SJSA1 (cell line): ENCODE measurements at regions not wholly inside any gene's neighbourhood (a gene's known extent, or its start where the extent isn't known, plus 50 kb on each side); places are given as distances from the start of the nearest gene placed in this dataset.
A peak's percentile ranks its signal among the peaks of the same experiment; 100 is the strongest.
"Not testable (repeated sequence)": the region's sequence is repeated elsewhere in the genome, so short reads cannot be mapped to it uniquely, and the experiment has no call there.

Experiments used
- DNase-seq, 2 experiments: peaks; one replicate each; pipeline ENCODE4 v3.0.0-alpha.2; 2015 to 2020; ENCODE audit warnings: low spot score in 2 of 2, low read depth in 1 of 2
- H3K27ac ChIP-seq: fragments of 250-450 bp; sonication (Bioruptor Pico); 2 replicates; pipeline ENCODE4 v1.5.1; 2020; ENCODE audit warnings: mild to moderate bottlenecking, moderate library complexity
- H3K27me3 ChIP-seq: fragments of 250-450 bp; sonication (Bioruptor Pico); replicated peaks from 2 replicates; pipeline ENCODE4 v1.5.1; 2020; ENCODE audit warnings: mild to moderate bottlenecking, moderate library complexity
- H3K36me3 ChIP-seq: fragments of 250-450 bp; sonication (Bioruptor Pico); 2 replicates; pipeline ENCODE4 v1.5.1; 2020; ENCODE audit warnings: mild to moderate bottlenecking
- H3K4me1 ChIP-seq: fragments of 250-450 bp; sonication (Bioruptor Pico); replicated peaks from 2 replicates; pipeline ENCODE4 v1.6.1; 2021; ENCODE audit warnings: mild to moderate bottlenecking
- H3K4me3 ChIP-seq: fragments of 250-450 bp; sonication (Bioruptor Pico); 2 replicates; pipeline ENCODE4 v1.5.1; 2020; ENCODE audit warnings: mild to moderate bottlenecking
- H3K9me3 ChIP-seq: fragments of 250-450 bp; sonication (Bioruptor Pico); replicated peaks from 2 replicates; pipeline ENCODE4 v1.5.1; 2020; ENCODE audit warnings: mild to moderate bottlenecking

GRCh38 chr16:66103211-66103610, 263.3 kb upstream of the CDH5 start:
- Histone ChIP-seq H3K9me3 (no peaks in the 10 kb centered on the region), H3K36me3 (no peaks in the 10 kb centered on the region), H3K27ac (no peak overlapping the region), H3K27me3 (0 out of 2 replicates have a peak, but pooled peaks cover 4% of the 10 kb centered on the region), H3K4me1 (peaks cover 7% of the 10 kb centered on the region; the same call in 1 of the 2 replicates), H3K4me3 (no peak overlapping the region)
- no peak for DNase-seq

DNA sequence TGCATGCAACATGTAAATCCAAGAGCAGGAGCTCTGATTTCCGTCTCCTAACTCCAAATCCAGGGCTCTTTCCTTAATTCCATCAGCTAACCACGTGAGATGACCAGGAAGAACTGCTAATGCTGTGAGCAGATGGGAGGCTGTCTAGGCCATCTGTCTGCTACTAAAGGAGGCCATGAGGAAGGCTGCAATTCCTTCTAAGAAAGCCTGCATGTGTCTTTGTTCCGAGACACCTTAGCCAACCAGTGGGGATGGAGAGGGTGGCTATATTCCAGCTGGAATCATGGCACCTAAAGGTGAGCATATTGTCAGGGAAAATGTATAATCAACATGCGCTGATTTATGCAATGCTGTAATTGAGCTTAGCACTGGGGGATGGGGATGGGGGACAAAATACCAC, 267.2 kb upstream of the CDH5 start:
- DNase-seq = no peak
- Histone ChIP-seq H3K4me1 (no peaks in the 10 kb centered on the region), H3K4me3 (no peak overlapping the region), H3K27ac (no peak overlapping the region), H3K36me3 (no peaks in the 10 kb centered on the region), H3K27me3 (0 out of 2 replicates have a peak, but pooled peaks cover 4% of the 10 kb centered on the region), H3K9me3 (no peaks in the 10 kb centered on the region)

GRCh38 chr16:66097751-66098150, 268.7 kb upstream of the CDH5 start:
- Histone ChIP-seq H3K4me3 (no peak overlapping the region), H3K36me3 (no peaks in the 10 kb centered on the region), H3K27ac (no peak overlapping the region), H3K27me3 (no peaks in the 10 kb centered on the region), H3K9me3 (no peaks in the 10 kb centered on the region), H3K4me1 (no peaks in the 10 kb centered on the region)
- DNase-seq = no peak

- DNase-seq = no peak
- Histone ChIP-seq H3K9me3 (no peaks in the 10 kb centered on the region), H3K4me1 (no peaks in the 10 kb centered on the region), H3K27ac (no peak overlapping the region), H3K27me3 (no peaks in the 10 kb centered on the region), H3K4me3 (no peak overlapping the region), H3K36me3 (no peaks in the 10 kb centered on the region)
Measured at GRCh38 chr16:66095676-66096075, 270.8 kb upstream of the CDH5 start.

GRCh38 chr16:66093191-66093590, 273.3 kb upstream of the CDH5 start:
- H3K4me3 ChIP-seq = no peak overlapping the region
- H3K36me3 ChIP-seq = no peaks in the 10 kb centered on the region
- H3K9me3 ChIP-seq = no peaks in the 10 kb centered on the region
- H3K4me1 ChIP-seq = no peaks in the 10 kb centered on the region
- H3K27ac ChIP-seq = no peak overlapping the region
- H3K27me3 ChIP-seq = no peaks in the 10 kb centered on the region
- DNase-seq = no peak

- Histone ChIP-seq H3K27ac (no peak overlapping the region), H3K36me3 (no peaks in the 10 kb centered on the region), H3K9me3 (no peaks in the 10 kb centered on the region), H3K27me3 (no peaks in the 10 kb centered on the region), H3K4me3 (no peak overlapping the region), H3K4me1 (no peaks in the 10 kb centered on the region)
- no peak for DNase-seq
Measured at GRCh38 chr16:66091471-66091891, 275.0 kb upstream of the CDH5 start.

DNA sequence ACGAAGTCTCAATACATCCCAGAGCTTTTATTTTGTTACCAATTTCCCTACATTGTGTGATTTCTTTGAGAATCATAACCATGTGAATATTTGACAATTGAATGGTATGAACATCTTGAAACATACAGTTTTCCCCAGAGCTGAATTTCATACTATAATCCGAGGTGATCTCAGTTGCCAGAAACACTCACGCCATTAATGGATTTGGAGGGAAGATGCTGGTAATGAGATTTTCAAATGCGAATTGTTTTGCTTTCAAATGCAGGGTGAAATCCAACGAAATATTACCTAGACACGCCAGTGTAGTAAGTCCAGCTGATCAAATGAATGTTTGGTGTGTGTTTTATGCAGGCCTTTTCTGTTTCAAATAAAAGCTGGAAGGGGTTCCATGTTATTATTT, 277.8 kb upstream of the CDH5 start:
- H3K27me3 ChIP-seq = no peaks in the 10 kb centered on the region
- DNase-seq = no peak
- H3K27ac ChIP-seq = no peak overlapping the region
- H3K4me3 ChIP-seq = no peak overlapping the region
- H3K36me3 ChIP-seq = no peaks in the 10 kb centered on the region
- no peaks in the 10 kb centered on the region for H3K9me3 ChIP-seq
- H3K4me1 ChIP-seq = peaks cover 7% of the 10 kb centered on the region

DNA sequence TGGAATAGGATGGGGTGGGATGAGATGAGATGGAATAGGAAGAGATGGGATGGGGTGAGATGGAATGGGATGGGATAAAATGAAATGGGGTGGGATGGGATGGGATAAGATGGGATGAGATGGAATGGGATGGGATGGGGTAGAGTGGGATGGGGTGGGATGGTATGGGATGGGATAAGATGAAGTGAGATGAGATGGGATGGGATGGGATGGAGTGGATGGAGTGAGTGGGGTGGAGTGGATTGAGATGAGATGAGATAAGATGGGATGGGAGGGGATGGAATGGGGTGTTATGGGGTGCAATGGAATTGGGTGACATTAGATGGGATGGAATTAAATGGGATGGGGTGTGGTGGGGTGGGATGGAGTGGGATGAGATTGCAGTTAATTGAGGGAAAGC, 279.2 kb upstream of the CDH5 start:
- peaks cover 11% of the 10 kb centered on the region for H3K4me1 ChIP-seq
- no peaks in the 10 kb centered on the region for H3K9me3 ChIP-seq
- no peak overlapping the region for H3K4me3 ChIP-seq
- no peaks in the 10 kb centered on the region for H3K27me3 ChIP-seq
- no peak for DNase-seq
- no peaks in the 10 kb centered on the region for H3K36me3 ChIP-seq
- no peak overlapping the region for H3K27ac ChIP-seq

DNA sequence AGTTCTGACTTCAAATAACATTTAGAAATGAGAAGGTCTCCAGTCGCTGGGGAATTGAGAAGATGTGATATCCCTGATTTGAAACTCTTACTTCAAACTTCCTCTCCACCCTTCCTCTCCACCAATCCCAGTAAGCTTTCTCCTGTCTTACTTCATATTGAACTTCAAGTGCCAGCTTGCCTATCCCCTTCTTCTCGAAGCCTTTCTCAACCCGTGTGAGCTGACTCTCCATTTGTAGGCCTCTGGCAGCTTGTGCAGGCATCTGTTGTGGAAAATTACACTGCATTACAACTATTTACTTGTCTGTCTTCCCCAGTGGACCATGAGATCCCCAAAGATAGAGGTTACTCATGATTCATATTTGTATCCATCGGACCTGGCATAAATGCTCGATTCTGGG, 280.8 kb upstream of the CDH5 start:
- H3K27me3 ChIP-seq = no peaks in the 10 kb centered on the region

DNA sequence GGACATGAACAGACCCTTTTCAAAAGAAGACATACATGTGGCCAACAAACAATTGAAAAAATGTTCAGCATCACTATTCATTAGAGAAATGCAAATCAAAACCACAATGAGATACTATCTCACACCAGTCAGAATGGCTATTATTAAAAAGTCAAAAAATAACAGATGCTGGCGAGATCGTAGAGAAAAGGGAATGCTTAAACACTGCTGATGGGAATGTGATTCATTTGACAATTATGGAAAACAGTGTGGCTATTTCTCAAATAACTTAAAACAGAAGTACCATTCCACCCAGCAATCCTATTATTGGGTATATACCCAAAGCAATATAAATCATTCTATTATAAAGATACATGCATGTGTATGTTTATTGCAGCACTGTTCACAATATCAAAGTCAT, 281.8 kb upstream of the CDH5 start:
- not testable (repeated sequence) for DNase-seq

More for the DNA sequence above, 280.8 kb upstream of the CDH5 start:
- Histone ChIP-seq H3K36me3 (no peaks in the 10 kb centered on the region), H3K9me3 (no peaks in the 10 kb centered on the region), H3K27ac (no peak overlapping the region), H3K4me1 (peaks cover 23% of the 10 kb centered on the region), H3K4me3 (no peak overlapping the region)
- no peak for DNase-seq

GRCh38 chr16:66084306-66084705, 282.2 kb upstream of the CDH5 start:
- Histone ChIP-seq H3K36me3 (no peaks in the 10 kb centered on the region), H3K27ac (no peak overlapping the region), H3K27me3 (no peaks in the 10 kb centered on the region), H3K4me3 (no peak overlapping the region), H3K4me1 (peaks cover 32% of the 10 kb centered on the region), H3K9me3 (no peaks in the 10 kb centered on the region)
- no peak for DNase-seq

More for the DNA sequence above, 281.8 kb upstream of the CDH5 start:
- not testable (repeated sequence) for H3K36me3 ChIP-seq, H3K27ac ChIP-seq, H3K27me3 ChIP-seq, H3K4me3 ChIP-seq, H3K9me3 ChIP-seq
- peaks cover 28% of the 10 kb centered on the region for H3K4me1 ChIP-seq

DNA sequence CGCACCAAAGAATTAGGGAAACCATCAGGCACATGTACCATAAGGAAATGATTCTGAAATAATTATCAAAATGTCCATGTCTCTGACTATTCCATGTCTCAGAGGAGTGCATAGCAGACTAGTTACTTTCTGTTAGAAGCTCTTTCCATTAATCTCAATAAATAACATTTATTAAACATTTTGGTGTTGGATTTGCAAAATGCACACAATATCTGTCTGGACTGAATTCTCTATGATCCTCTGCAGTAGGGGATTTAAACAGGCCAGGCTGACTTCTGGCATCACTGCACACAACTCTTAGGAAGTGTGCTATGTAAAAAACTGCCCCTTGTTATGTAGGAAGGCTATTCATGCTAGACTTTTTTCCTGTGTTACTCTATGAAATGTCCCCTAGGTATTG, 283.3 kb upstream of the CDH5 start:
- no peaks in the 10 kb centered on the region for H3K36me3 ChIP-seq
- H3K27me3 ChIP-seq = no peaks in the 10 kb centered on the region
- no peak overlapping the region for H3K4me3 ChIP-seq
- H3K9me3 ChIP-seq = no peaks in the 10 kb centered on the region
- no peak overlapping the region for H3K27ac ChIP-seq
- DNase-seq = no peak
- peaks cover 33% of the 10 kb centered on the region for H3K4me1 ChIP-seq

DNA sequence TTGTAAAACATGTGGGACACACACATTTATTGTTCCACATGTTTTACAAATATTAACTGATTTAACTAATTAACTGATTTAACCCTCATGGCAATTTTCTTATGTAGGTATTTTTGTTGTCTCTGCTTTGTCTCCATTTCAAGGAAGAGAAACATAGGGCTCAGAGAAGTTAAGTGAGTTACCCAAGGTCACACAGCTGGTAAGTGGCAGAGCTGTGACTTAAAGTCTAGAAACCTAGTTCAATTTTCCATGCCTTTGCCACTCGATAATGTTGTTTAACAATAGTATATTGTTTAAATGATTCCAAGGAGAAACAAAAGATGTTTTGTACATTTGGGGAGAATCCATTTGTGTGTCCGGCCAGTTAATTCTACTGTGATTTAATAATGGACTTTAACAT, 284.1 kb upstream of the CDH5 start:
- Histone ChIP-seq H3K4me3 (no peak overlapping the region), H3K9me3 (no peaks in the 10 kb centered on the region), H3K27me3 (no peaks in the 10 kb centered on the region), H3K27ac (no peak overlapping the region), H3K4me1 (peaks cover 33% of the 10 kb centered on the region), H3K36me3 (no peaks in the 10 kb centered on the region)
- DNase-seq = no peak

GRCh38 chr16:66081775-66082366, 284.6 kb upstream of the CDH5 start:
- H3K4me3 ChIP-seq = no peak overlapping the region
- H3K27ac ChIP-seq = peak overlapping the region; percentile 27; the same call in 1 of the 2 replicates
- peak; percentile 51 to 70 for DNase-seq
- peaks cover 33% of the 10 kb centered on the region for H3K4me1 ChIP-seq
- no peaks in the 10 kb centered on the region for H3K27me3 ChIP-seq
- H3K9me3 ChIP-seq = no peaks in the 10 kb centered on the region
- no peaks in the 10 kb centered on the region for H3K36me3 ChIP-seq
